Adipocyte (in vitro differentiated cells): ENCODE measurements at regions not wholly inside any gene's neighbourhood (a gene's known extent, or its start where the extent isn't known, plus 50 kb on each side); places are given as distances from the start of the nearest gene placed in this dataset.

ENCODE experiments used
- DNase-seq: peaks from one replicate; pipeline ENCODE4 v3.0.0-alpha.2; 2015; ENCODE audit warnings: low read depth
- H3K27me3 ChIP-seq: replicated peaks from 2 replicates; pipeline ENCODE4 v1.7.0; 2013; ENCODE audit warnings: mild to moderate bottlenecking, low read length, moderate library complexity; ENCODE audit not compliant: control insufficient read depth, insufficient read depth
- H3K36me3 ChIP-seq: 2 replicates; pipeline ENCODE4 v1.7.0; 2013; ENCODE audit warnings: low read length, mild to moderate bottlenecking, moderate library complexity; ENCODE audit not compliant: control insufficient read depth, insufficient read depth, severe bottlenecking
- H3K4me1 ChIP-seq: 2 replicates; pipeline ENCODE4 v1.7.0; 2013; ENCODE audit warnings: mild to moderate bottlenecking, low read length, moderate library complexity; ENCODE audit not compliant: control insufficient read depth, insufficient read depth
- H3K4me3 ChIP-seq: 2 replicates; pipeline ENCODE4 v1.7.0; 2013; ENCODE audit warnings: mild to moderate bottlenecking, low read length, moderate library complexity
- H3K9ac ChIP-seq: 2 replicates; pipeline ENCODE4 v1.7.0; 2013; ENCODE audit warnings: mild to moderate bottlenecking, low read length, moderate library complexity
- H3K9me3 ChIP-seq: 2 replicates; pipeline ENCODE4 v1.7.0; 2013; ENCODE audit warnings: mild to moderate bottlenecking, low read length, moderate library complexity; ENCODE audit not compliant: control insufficient read depth

DNA sequence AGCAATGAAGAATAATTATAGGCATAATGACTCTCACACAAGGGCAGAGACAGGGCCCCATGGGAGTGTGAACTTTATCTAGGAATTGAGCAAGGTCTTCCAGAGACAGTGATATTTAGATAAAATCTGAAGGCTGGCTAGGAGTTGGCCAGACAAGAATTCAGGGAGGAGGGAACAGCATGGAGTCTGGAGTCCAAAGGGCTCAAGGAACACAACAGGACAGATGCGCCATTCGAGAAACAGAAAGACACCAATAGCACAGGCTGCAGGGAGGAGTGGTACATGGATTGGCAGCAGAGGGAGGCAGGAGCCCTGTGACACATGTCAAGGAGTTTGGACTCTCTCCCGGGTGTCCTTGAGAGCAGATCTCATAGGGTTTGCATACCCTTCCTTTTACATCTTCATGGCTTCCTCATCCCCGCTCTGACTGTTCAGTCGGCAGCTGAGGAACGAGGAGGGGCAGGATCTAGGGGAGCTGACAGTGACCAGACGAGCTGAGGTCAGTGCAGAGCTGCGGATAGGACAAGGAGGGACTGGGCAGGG is 64.0 kb upstream of the XPA start:
- DNase-seq = no peak
- H3K27me3 ChIP-seq = peaks cover 28% of the 10 kb centered on the region
- peaks cover 32% of the 10 kb centered on the region for H3K4me1 ChIP-seq
- peak overlapping the region; percentile 58 for H3K9ac ChIP-seq
- H3K4me3 ChIP-seq = peak overlapping the region; percentile 11
- no peaks in the 10 kb centered on the region for H3K9me3 ChIP-seq
- H3K36me3 ChIP-seq = no peaks in the 10 kb centered on the region

DNA sequence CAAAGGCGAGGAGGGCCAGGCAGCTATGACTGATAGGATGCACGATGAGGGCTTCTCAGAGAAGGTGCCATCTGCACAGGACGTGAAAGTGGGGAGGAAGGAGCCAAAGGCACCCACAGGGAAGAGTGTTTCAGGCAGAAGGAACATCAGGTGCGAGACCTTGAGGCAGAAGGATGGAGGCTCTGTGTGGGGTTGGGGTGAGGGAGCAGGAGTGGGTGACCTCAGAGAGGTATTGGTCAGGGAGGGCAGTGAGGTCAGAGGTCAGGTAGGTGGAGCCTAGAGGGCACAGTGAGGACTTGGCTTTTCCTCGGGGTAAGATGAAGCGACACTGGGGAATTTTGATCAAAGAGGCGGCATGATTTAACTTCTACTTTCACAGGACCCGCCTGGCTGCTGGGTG is 64.7 kb upstream of the XPA start:
- H3K9me3 ChIP-seq = no peaks in the 10 kb centered on the region
- H3K27me3 ChIP-seq = peaks cover 28% of the 10 kb centered on the region
- H3K36me3 ChIP-seq = no peaks in the 10 kb centered on the region
- no peak overlapping the region for H3K4me3 ChIP-seq
- DNase-seq = no peak
- no peak overlapping the region for H3K9ac ChIP-seq
- H3K4me1 ChIP-seq = peaks cover 35% of the 10 kb centered on the region

GRCh38 chr9:97763874-97764273 is 66.7 kb upstream of the XPA start:
- DNase-seq = no peak
- no peak overlapping the region for H3K4me3 ChIP-seq
- no peak overlapping the region for H3K9ac ChIP-seq
- H3K27me3 ChIP-seq = peaks cover 20% of the 10 kb centered on the region
- H3K9me3 ChIP-seq = no peaks in the 10 kb centered on the region
- H3K36me3 ChIP-seq = no peaks in the 10 kb centered on the region
- H3K4me1 ChIP-seq = peaks cover 41% of the 10 kb centered on the region

DNA sequence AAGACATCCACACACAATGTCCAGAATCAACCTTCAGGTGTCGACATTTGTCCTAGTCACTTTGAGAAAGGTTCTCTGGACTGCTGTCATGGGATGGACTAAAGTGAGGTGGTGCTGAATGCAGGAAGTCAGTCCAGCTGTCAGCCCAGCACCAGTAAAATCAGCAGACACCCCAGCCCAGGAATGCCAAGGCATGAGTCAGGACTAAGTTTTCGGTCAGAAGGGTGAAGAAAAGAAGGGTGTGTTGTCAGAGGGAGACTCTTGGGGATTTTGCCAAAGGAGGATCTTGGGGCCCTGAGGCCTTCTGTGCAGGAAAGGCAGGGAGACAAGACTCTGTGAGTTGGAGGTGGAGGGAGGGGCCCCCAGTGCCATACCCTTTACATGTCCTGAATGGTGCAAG is 69.0 kb upstream of the XPA start:
- no peak for DNase-seq
- Histone ChIP-seq H3K36me3 (no peaks in the 10 kb centered on the region), H3K9me3 (no peaks in the 10 kb centered on the region)

GRCh38 chr9:97766610-97767009 is 69.5 kb upstream of the XPA start:
- Histone ChIP-seq H3K4me3 (no peak overlapping the region), H3K9me3 (no peaks in the 10 kb centered on the region), H3K36me3 (no peaks in the 10 kb centered on the region), H3K9ac (no peak overlapping the region), H3K27me3 (peaks cover 25% of the 10 kb centered on the region), H3K4me1 (peaks cover 22% of the 10 kb centered on the region)
- DNase-seq = no peak

More for the DNA sequence above, 69.0 kb upstream of the XPA start:
- peaks cover 27% of the 10 kb centered on the region for H3K4me1 ChIP-seq
- H3K27me3 ChIP-seq = peaks cover 27% of the 10 kb centered on the region
- no peak overlapping the region for H3K4me3 ChIP-seq
- H3K9ac ChIP-seq = no peak overlapping the region

DNA sequence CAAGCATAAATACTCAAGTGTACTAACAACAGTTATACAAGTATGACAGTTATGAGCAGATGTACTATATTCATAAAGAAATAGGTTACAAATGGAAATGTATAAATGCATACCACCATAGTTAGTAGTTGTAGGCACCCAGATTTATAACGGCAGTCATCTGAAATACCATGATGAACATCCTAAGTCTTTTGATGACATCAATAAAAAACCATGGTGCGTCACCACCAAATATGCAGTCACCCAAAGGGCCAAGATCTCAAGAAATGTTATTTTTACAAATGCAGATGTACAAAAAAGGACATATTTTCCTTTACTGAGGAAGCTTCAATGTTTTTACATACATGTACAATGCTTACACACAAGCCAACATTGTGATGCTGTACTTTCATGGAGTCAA is 70.8 kb upstream of the XPA start:
- Histone ChIP-seq H3K27me3 (peaks cover 26% of the 10 kb centered on the region), H3K9ac (no peak overlapping the region), H3K4me3 (no peak overlapping the region), H3K4me1 (peaks cover 20% of the 10 kb centered on the region), H3K36me3 (no peaks in the 10 kb centered on the region), H3K9me3 (no peaks in the 10 kb centered on the region)
- no peak for DNase-seq

GRCh38 chr9:97768746-97769145 is 71.6 kb upstream of the XPA start:
- no peak overlapping the region for H3K9ac ChIP-seq
- H3K9me3 ChIP-seq = no peaks in the 10 kb centered on the region
- peak; percentile 79 for DNase-seq
- peaks cover 22% of the 10 kb centered on the region for H3K27me3 ChIP-seq
- H3K4me1 ChIP-seq = peaks cover 26% of the 10 kb centered on the region
- peak overlapping the region; percentile 62 for H3K4me3 ChIP-seq
- no peaks in the 10 kb centered on the region for H3K36me3 ChIP-seq

- peaks cover 22% of the 10 kb centered on the region for H3K27me3 ChIP-seq
- no peaks in the 10 kb centered on the region for H3K9me3 ChIP-seq
- H3K4me1 ChIP-seq = peaks cover 27% of the 10 kb centered on the region
- no peak overlapping the region for H3K9ac ChIP-seq
- H3K36me3 ChIP-seq = no peaks in the 10 kb centered on the region
- DNase-seq = no peak
- peak overlapping the region; percentile 62 for H3K4me3 ChIP-seq
Measured at GRCh38 chr9:97769208-97769607, 72.1 kb upstream of the XPA start.

GRCh38 chr9:97770808-97771372 is 73.8 kb upstream of the XPA start:
- Histone ChIP-seq H3K9me3 (no peaks in the 10 kb centered on the region), H3K4me1 (peaks cover 26% of the 10 kb centered on the region), H3K9ac (no peak overlapping the region), H3K27me3 (peaks cover 27% of the 10 kb centered on the region), H3K4me3 (no peak overlapping the region), H3K36me3 (no peaks in the 10 kb centered on the region)
- no peak for DNase-seq

GRCh38 chr9:97771641-97772040 is 74.5 kb upstream of the XPA start:
- Histone ChIP-seq H3K27me3 (peaks cover 30% of the 10 kb centered on the region), H3K4me3 (no peak overlapping the region), H3K36me3 (no peaks in the 10 kb centered on the region), H3K9ac (no peak overlapping the region), H3K9me3 (no peaks in the 10 kb centered on the region), H3K4me1 (peaks cover 20% of the 10 kb centered on the region)
- DNase-seq = no peak

GRCh38 chr9:97772145-97772544 is 75.0 kb upstream of the XPA start:
- H3K4me1 ChIP-seq = peaks cover 20% of the 10 kb centered on the region
- H3K4me3 ChIP-seq = no peak overlapping the region
- H3K9me3 ChIP-seq = no peaks in the 10 kb centered on the region
- DNase-seq = no peak
- H3K9ac ChIP-seq = no peak overlapping the region
- H3K27me3 ChIP-seq = peaks cover 30% of the 10 kb centered on the region
- no peaks in the 10 kb centered on the region for H3K36me3 ChIP-seq

DNA sequence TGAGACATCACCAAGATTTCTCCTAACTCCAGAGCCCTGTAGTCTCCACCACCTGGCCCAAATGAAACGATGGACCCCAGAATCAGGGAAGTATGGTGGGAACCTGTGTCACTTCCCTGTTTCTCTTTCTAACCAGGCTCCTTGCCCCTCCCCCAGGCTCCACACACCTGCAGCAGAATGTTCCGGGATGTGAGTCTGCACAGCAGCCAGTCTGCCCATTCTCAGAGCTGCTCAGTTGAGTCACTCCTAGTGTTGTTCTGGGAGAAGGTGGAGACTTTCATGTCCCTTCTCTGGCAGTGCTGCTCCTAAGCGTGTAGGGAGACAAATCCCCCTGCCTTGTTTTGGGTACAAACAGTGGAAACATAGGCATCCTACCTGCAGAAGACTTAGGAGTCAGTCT is 76.0 kb upstream of the XPA start:
- no peak overlapping the region for H3K9ac ChIP-seq
- peaks cover 30% of the 10 kb centered on the region for H3K27me3 ChIP-seq
- no peak for DNase-seq
- peaks cover 20% of the 10 kb centered on the region for H3K4me1 ChIP-seq
- peaks cover 8% of the 10 kb centered on the region for H3K9me3 ChIP-seq
- H3K4me3 ChIP-seq = no peak overlapping the region
- no peaks in the 10 kb centered on the region for H3K36me3 ChIP-seq
